Epithelial cell of prostate (primary cell): ENCODE measurements at regions not wholly inside any gene's neighbourhood (a gene's known extent, or its start where the extent isn't known, plus 50 kb on each side); places are given as distances from the start of the nearest gene placed in this dataset.
A peak's percentile ranks its signal among the peaks of the same experiment; 100 is the strongest.

Source experiments
- DNase-seq: peaks from one replicate; pipeline ENCODE4 v3.0.0-alpha.2; 2011; ENCODE audit warnings: low read depth, low spot score
- H3K27ac ChIP-seq: fragments of 450-650 bp; 2 replicates; pipeline ENCODE4 v1.5.1; 2017; ENCODE audit warnings: mild to moderate bottlenecking

- H3K27ac ChIP-seq = peak overlapping the region; percentile 49
- DNase-seq = no peak
Observed at GRCh38 chr20:60583741-60584140, 625.5 kb downstream of the CDH26 start.

DNA sequence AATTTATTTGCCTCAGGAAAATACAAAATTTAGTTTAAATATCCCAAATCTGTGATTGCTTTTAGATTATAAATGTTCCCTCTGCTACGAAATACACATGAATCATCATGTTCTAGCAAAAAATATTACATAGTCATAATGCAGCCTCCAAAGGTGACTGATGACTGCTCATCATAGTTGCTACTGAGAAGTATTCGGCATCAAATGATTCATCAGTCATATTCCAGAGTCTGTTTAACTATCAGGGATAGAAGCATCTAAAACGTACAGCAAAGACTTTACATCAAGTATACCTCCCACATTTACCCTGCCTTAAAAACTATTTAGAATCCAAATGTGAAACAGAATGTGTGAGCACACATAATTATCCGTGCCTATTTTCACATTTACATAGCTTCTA is 626.0 kb downstream of the CDH26 start:
- peak overlapping the region; percentile 49 for H3K27ac ChIP-seq
- DNase-seq = no peak

DNA sequence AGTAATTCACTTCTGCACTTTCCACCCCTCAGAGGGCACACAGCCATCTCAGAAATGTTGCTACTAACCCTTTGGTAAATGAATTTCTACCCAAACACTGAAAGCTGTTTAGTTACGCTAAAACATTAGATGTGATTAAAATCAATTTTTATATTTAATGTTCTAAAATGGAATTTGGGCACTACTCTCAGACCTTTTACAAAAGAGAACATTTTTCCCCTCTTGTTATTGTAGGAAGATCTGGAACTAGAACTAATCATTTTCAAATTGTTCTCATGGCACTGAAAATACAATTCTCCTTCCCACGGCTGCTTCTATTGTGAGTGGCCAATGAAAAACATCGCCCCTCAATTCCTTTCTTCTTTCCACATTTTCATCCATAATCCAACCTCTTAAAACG is 627.4 kb downstream of the CDH26 start:
- DNase-seq = no peak
- no peak overlapping the region for H3K27ac ChIP-seq

DNA sequence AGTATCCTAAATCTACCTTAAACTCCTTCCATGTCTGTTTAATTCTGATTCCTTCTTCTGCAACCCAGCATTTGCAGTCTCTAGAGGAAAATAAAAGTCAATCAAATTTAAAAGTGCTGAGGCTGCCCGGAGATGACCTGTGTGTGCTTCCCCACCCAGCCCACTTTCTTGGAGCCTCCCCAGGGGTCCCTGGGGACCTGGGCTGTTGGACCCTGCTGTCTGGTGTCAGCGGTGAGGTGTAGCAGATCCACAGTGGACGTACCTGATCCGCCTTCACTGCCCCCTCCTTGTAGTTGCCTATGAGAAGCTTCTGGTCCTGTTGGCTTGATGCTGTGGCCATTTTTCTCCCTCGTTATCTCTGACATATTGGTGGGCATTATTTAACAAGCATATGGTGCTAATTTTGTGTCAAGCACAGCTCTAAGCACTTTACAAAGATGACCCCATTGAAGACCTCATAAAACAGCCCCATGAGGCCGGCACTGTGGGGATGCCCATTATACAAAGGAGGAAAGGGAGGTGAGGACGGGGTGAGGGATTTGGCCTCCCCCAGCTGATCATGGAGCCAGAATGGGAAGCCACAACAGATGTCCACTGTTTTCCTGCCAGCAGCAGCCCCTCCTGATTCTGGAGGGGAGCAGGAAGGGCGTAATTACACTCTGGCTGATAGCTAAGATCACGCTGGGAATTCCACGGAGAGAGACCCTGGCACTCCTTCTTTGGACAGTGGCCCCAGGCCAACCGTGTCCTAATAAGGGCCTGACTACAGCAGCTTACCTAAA is 628.2 kb downstream of the CDH26 start:
- no peak overlapping the region for H3K27ac ChIP-seq
- DNase-seq = no peak

GRCh38 chr20:60587986-60588385 is 629.8 kb downstream of the CDH26 start:
- no peak for DNase-seq
- H3K27ac ChIP-seq = no peak overlapping the region

GRCh38 chr20:60589623-60590022 is 631.4 kb downstream of the CDH26 start:
- DNase-seq = no peak
- no peak overlapping the region for H3K27ac ChIP-seq

GRCh38 chr20:60591172-60591799 is 633.1 kb downstream of the CDH26 start:
- DNase-seq = no peak
- H3K27ac ChIP-seq = no peak overlapping the region

GRCh38 chr20:60598528-60598927 is 640.3 kb downstream of the CDH26 start:
- no peak for DNase-seq

GRCh38 chr20:60599381-60599780 is 641.2 kb downstream of the CDH26 start:
- no peak overlapping the region for H3K27ac ChIP-seq
- DNase-seq = no peak

More at GRCh38 chr20:60598528-60598927, 640.3 kb downstream of the CDH26 start:
- no peak overlapping the region for H3K27ac ChIP-seq

DNA sequence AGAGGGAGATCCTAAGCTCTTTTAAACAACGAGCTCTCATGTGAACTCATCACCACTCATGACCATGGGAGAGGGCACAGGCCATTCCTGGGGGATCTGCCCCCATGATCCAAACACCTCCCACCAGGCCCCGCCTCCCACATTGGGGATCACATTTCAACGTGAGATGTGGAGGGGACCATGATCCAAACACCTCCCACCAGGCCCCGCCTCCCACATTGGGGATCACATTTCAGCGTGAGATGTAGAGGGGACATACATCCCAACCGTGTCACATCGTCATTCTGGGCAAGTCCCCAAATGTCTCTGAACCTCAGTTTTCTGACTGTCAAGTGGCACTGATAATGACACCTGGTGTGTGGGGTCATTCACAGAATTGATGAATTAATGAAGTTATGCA is 641.8 kb downstream of the CDH26 start:
- no peak overlapping the region for H3K27ac ChIP-seq
- no peak for DNase-seq

- no peak overlapping the region for H3K27ac ChIP-seq
- no peak for DNase-seq
Observed at GRCh38 chr20:60624066-60624465, 628.0 kb upstream of the CDH4 start.

- DNase-seq = no peak
- H3K27ac ChIP-seq = no peak overlapping the region
Observed at GRCh38 chr20:60627751-60628565, 624.1 kb upstream of the CDH4 start.

DNA sequence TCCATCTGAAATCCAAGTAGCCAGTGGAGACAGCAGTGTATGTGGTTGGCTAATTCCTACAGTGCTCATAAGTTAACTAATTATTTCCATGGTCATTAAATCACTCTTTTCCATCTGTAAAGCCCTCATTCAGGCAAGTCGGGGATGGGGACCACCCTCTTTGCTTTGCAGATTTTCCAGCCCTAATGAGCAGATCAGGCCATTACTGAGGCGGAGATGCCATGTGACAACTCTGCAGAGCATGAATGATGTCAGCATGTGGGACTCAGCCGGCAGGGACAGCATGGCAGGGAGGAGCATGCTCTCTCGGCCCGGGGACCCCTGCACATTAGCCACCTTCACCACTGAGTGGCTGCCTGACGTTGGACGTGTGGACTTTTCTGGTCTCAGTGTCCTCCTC is 623.3 kb upstream of the CDH4 start:
- DNase-seq = no peak
- no peak overlapping the region for H3K27ac ChIP-seq

DNA sequence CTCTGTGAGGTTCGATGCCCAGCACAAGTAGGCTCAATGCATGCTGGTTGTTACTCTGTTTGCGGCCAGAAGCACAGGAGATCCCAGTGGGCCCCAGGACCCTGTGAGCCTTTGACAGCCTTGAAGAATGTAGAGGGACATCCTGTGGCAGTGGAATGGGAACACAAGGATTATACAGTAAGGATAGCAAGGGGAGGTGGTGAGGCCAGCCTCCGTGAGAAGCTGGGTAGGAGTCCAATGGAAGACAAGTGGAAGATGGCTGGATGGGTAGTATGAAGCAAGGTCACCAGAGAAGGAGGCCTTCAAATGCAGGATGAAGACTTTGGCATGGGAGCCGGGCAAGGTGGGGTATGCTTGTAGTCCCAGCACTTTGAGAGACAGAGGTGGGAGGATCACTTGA is 622.9 kb upstream of the CDH4 start:
- no peak for DNase-seq
- H3K27ac ChIP-seq = no peak overlapping the region

DNA sequence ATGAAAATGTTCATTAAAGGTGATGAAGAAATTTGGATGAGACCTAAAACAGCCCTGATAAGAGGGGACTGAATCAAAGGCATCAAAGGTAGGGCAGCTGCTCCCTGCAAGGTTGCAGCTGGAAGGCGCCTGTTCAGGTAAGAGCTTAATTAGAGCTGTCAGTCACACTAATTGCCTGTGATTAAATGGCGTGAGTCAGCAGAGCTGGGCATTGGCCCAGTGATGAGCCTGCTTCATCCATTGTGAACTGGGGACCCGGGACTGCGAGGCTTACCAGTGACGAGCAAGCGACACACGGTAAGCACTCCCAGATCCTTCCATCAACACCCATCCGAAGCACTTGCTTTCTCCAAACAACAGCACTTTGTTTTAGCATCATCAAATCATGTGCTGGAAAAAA is 621.5 kb upstream of the CDH4 start:
- no peak for DNase-seq
- no peak overlapping the region for H3K27ac ChIP-seq

- no peak overlapping the region for H3K27ac ChIP-seq
- DNase-seq = no peak
Observed at GRCh38 chr20:60631585-60632287, 620.3 kb upstream of the CDH4 start.

- DNase-seq = no peak
Observed at GRCh38 chr20:60632391-60633262, 619.4 kb upstream of the CDH4 start.

DNA sequence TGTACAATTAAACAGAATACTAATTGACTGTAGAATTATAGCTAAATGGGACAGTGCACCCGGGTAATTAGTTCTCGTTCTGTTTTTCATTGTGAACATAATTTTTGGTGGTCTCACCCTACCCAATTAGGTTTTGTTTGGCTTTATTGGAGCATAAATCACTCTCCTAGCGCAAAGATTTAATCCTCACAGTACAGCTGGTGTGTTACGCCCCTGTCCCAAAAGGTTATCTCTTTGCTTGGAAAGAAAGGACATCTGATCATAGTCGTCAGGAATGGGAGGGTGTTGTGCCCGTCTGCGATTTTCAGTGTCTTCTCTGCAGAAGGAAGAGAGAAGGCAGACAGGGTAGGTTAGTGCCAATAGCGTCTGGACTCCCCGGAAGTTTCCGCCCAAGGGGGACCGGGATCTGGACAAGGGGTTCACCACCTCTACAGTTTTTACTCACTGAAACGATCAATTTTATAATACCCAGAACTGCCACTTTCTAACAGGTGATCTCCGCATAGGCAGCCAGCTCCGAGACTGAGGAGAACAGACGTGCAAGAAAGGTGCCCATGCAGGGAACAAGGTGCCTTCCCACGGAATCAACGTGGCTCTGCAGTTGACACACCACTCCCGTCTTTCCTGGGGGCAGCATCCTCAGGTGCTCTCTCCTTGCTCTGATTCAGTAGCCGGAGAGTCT is 617.4 kb upstream of the CDH4 start:
- H3K27ac ChIP-seq = no peak overlapping the region
- DNase-seq = no peak

More at GRCh38 chr20:60632391-60633262, 619.4 kb upstream of the CDH4 start:
- no peak overlapping the region for H3K27ac ChIP-seq

GRCh38 chr20:60636417-60636816 is 615.6 kb upstream of the CDH4 start:
- H3K27ac ChIP-seq = no peak overlapping the region
- DNase-seq = no peak
